ENCODE measurements at regions not wholly inside any gene's neighbourhood (a gene's known extent, or its start where the extent isn't known, plus 50 kb on each side); places are given as distances from the start of the nearest gene placed in this dataset.

- Histone ChIP-seq H3K27ac (ENCODE audit: low read depth in 1 of 3, low read length in 2 of 3) (no peak overlapping the region), H3K4me3 (ENCODE audit: low read depth in 1 of 3, low read length in 3 of 3) (no peak overlapping the region), H3K4me1 (ENCODE audit: control insufficient read depth in 3 of 3, insufficient read depth in 2 of 3, low read depth in 1 of 3, low read length in 2 of 3) (no peaks in the 10 kb centered on the region), H3K27me3 (ENCODE audit: control insufficient read depth in 3 of 3, insufficient read depth in 3 of 3, low read length in 3 of 3) (no peaks in the 10 kb centered on the region), H3K9me3 (ENCODE audit: control insufficient read depth in 2 of 2, insufficient read depth in 1 of 2, low read depth in 1 of 2, low read length in 1 of 2) (no peaks in the 10 kb centered on the region), H3K36me3 (ENCODE audit: control insufficient read depth in 3 of 3, insufficient read depth in 2 of 3, low read depth in 1 of 3, low read length in 3 of 3) (no peaks in the 10 kb centered on the region)
- no peak for FAIRE-seq
- WGBS, 3 donors: 67 to 81% (median 74%) methylated on average over 10 of the region's 10 CpGs
- no peak for DNase-seq
These were observed 299.7 kb downstream of the CDCA7 start for GRCh38 chr2:173654161-173654895.

GRCh38 chr2:173654896-173655265, 300.2 kb downstream of the CDCA7 start:
- no peaks in the 10 kb centered on the region for H3K9me3 ChIP-seq (ENCODE audit: control insufficient read depth in 2 of 2, insufficient read depth in 1 of 2, low read depth in 1 of 2, low read length in 1 of 2)
- no peaks in the 10 kb centered on the region for H3K27me3 ChIP-seq (ENCODE audit: control insufficient read depth in 3 of 3, insufficient read depth in 3 of 3, low read length in 3 of 3)
- WGBS, 3 donors: 84 to 95% (median 92%) methylated on average over 5 of the region's 5 CpGs
- no peak overlapping the region for H3K27ac ChIP-seq (ENCODE audit: low read depth in 1 of 3, low read length in 2 of 3)
- no peaks in the 10 kb centered on the region for H3K4me1 ChIP-seq (ENCODE audit: control insufficient read depth in 3 of 3, insufficient read depth in 2 of 3, low read depth in 1 of 3, low read length in 2 of 3)
- no peaks in the 10 kb centered on the region for H3K36me3 ChIP-seq (ENCODE audit: control insufficient read depth in 3 of 3, insufficient read depth in 2 of 3, low read depth in 1 of 3, low read length in 3 of 3)
- no peak for FAIRE-seq
- no peak overlapping the region for H3K4me3 ChIP-seq (ENCODE audit: low read depth in 1 of 3, low read length in 3 of 3)
- no peak for DNase-seq

GRCh38 chr2:173656086-173656485, 301.4 kb downstream of the CDCA7 start:
- H3K27ac ChIP-seq (ENCODE audit: low read depth in 1 of 3, low read length in 2 of 3): no peak overlapping the region
- H3K9me3 ChIP-seq (ENCODE audit: control insufficient read depth in 2 of 2, insufficient read depth in 1 of 2, low read depth in 1 of 2, low read length in 1 of 2): no peaks in the 10 kb centered on the region
- WGBS, 3 donors: 13 to 81% (median 32%) methylated on average over 1 of the region's 1 CpG
- DNase-seq: no peak
- H3K4me1 ChIP-seq (ENCODE audit: control insufficient read depth in 3 of 3, insufficient read depth in 2 of 3, low read depth in 1 of 3, low read length in 2 of 3): no peaks in the 10 kb centered on the region
- H3K27me3 ChIP-seq (ENCODE audit: control insufficient read depth in 3 of 3, insufficient read depth in 3 of 3, low read length in 3 of 3): no peaks in the 10 kb centered on the region
- no peaks in the 10 kb centered on the region for H3K36me3 ChIP-seq (ENCODE audit: control insufficient read depth in 3 of 3, insufficient read depth in 2 of 3, low read depth in 1 of 3, low read length in 3 of 3)
- no peak for FAIRE-seq
- H3K4me3 ChIP-seq (ENCODE audit: low read depth in 1 of 3, low read length in 3 of 3): no peak overlapping the region

- 77 to 87% (median 78%) methylated on average over 10 of the region's 10 CpGs for WGBS, 3 donors
- no peak overlapping the region for H3K27ac ChIP-seq (ENCODE audit: low read depth in 1 of 3, low read length in 2 of 3)
- FAIRE-seq: no peak
These were observed 303.5 kb downstream of the CDCA7 start for GRCh38 chr2:173657996-173658717.

GRCh38 chr2:173658946-173659371, 304.3 kb downstream of the CDCA7 start:
- Histone ChIP-seq H3K27ac (ENCODE audit: low read depth in 1 of 3, low read length in 2 of 3) (no peak overlapping the region), H3K27me3 (ENCODE audit: control insufficient read depth in 3 of 3, insufficient read depth in 3 of 3, low read length in 3 of 3) (peaks cover 0 to 3% (median 0%) of the 10 kb centered on the region in 3 donors), H3K4me1 (ENCODE audit: control insufficient read depth in 3 of 3, insufficient read depth in 2 of 3, low read depth in 1 of 3, low read length in 2 of 3) (no peaks in the 10 kb centered on the region), H3K9me3 (ENCODE audit: control insufficient read depth in 2 of 2, insufficient read depth in 1 of 2, low read depth in 1 of 2, low read length in 1 of 2) (peaks cover 0 to 3% of the 10 kb centered on the region in 2 donors), H3K4me3 (ENCODE audit: low read depth in 1 of 3, low read length in 3 of 3) (no peak overlapping the region), H3K36me3 (ENCODE audit: control insufficient read depth in 3 of 3, insufficient read depth in 2 of 3, low read depth in 1 of 3, low read length in 3 of 3) (no peaks in the 10 kb centered on the region)
- DNase-seq (no peak), FAIRE-seq (no peak)
- 69 to 74% (median 71%) methylated on average over 2 of the region's 2 CpGs for WGBS, 3 donors

More at GRCh38 chr2:173657996-173658717, 303.5 kb downstream of the CDCA7 start:
- no peak overlapping the region for H3K4me3 ChIP-seq (ENCODE audit: low read depth in 1 of 3, low read length in 3 of 3)
- no peaks in the 10 kb centered on the region for H3K36me3 ChIP-seq (ENCODE audit: control insufficient read depth in 3 of 3, insufficient read depth in 2 of 3, low read depth in 1 of 3, low read length in 3 of 3)
- H3K4me1 ChIP-seq (ENCODE audit: control insufficient read depth in 3 of 3, insufficient read depth in 2 of 3, low read depth in 1 of 3, low read length in 2 of 3): no peaks in the 10 kb centered on the region
- no peaks in the 10 kb centered on the region for H3K27me3 ChIP-seq (ENCODE audit: control insufficient read depth in 3 of 3, insufficient read depth in 3 of 3, low read length in 3 of 3)
- H3K9me3 ChIP-seq (ENCODE audit: control insufficient read depth in 2 of 2, insufficient read depth in 1 of 2, low read depth in 1 of 2, low read length in 1 of 2): peaks cover 0 to under 1% of the 10 kb centered on the region in 2 donors
- DNase-seq: no peak

GRCh38 chr2:173659509-173659908, 304.8 kb downstream of the CDCA7 start:
- no peaks in the 10 kb centered on the region for H3K4me1 ChIP-seq (ENCODE audit: control insufficient read depth in 3 of 3, insufficient read depth in 2 of 3, low read depth in 1 of 3, low read length in 2 of 3)
- H3K4me3 ChIP-seq (ENCODE audit: low read depth in 1 of 3, low read length in 3 of 3): no peak overlapping the region
- WGBS, 3 donors: 93 to 97% (median 94%) methylated on average over 8 of the region's 8 CpGs
- FAIRE-seq (no peak), DNase-seq (no peak)
- no peak overlapping the region for H3K27ac ChIP-seq (ENCODE audit: low read depth in 1 of 3, low read length in 2 of 3)
- H3K27me3 ChIP-seq (ENCODE audit: control insufficient read depth in 3 of 3, insufficient read depth in 3 of 3, low read length in 3 of 3): peaks cover 0 to 3% (median 0%) of the 10 kb centered on the region in 3 donors
- H3K36me3 ChIP-seq (ENCODE audit: control insufficient read depth in 3 of 3, insufficient read depth in 2 of 3, low read depth in 1 of 3, low read length in 3 of 3): no peaks in the 10 kb centered on the region
- peaks cover 0 to 3% of the 10 kb centered on the region in 2 donors for H3K9me3 ChIP-seq (ENCODE audit: control insufficient read depth in 2 of 2, insufficient read depth in 1 of 2, low read depth in 1 of 2, low read length in 1 of 2)

GRCh38 chr2:173661586-173661985, 303.6 kb downstream of the SP3 start:
- Histone ChIP-seq H3K4me1 (ENCODE audit: control insufficient read depth in 3 of 3, insufficient read depth in 2 of 3, low read depth in 1 of 3, low read length in 2 of 3) (no peaks in the 10 kb centered on the region), H3K36me3 (ENCODE audit: control insufficient read depth in 3 of 3, insufficient read depth in 2 of 3, low read depth in 1 of 3, low read length in 3 of 3) (no peaks in the 10 kb centered on the region), H3K27me3 (ENCODE audit: control insufficient read depth in 3 of 3, insufficient read depth in 3 of 3, low read length in 3 of 3) (peaks cover 0 to 3% (median 0%) of the 10 kb centered on the region in 3 donors), H3K9me3 (ENCODE audit: control insufficient read depth in 2 of 2, insufficient read depth in 1 of 2, low read depth in 1 of 2, low read length in 1 of 2) (peaks cover 0 to 3% of the 10 kb centered on the region in 2 donors), H3K4me3 (ENCODE audit: low read depth in 1 of 3, low read length in 3 of 3) (no peak overlapping the region), H3K27ac (ENCODE audit: low read depth in 1 of 3, low read length in 2 of 3) (no peak overlapping the region)
- WGBS, 3 donors: 73 to 85% (median 83%) methylated on average over 2 of the region's 2 CpGs
- FAIRE-seq (no peak), DNase-seq (no peak)

GRCh38 chr2:173663353-173663752, 301.8 kb downstream of the SP3 start:
- DNase-seq (no peak), FAIRE-seq (no peak)
- H3K9me3 ChIP-seq (ENCODE audit: control insufficient read depth in 2 of 2, insufficient read depth in 1 of 2, low read depth in 1 of 2, low read length in 1 of 2): peaks cover 0 to 3% of the 10 kb centered on the region in 2 donors
- H3K27me3 ChIP-seq (ENCODE audit: control insufficient read depth in 3 of 3, insufficient read depth in 3 of 3, low read length in 3 of 3): peaks cover 0 to 3% (median 0%) of the 10 kb centered on the region in 3 donors
- H3K36me3 ChIP-seq (ENCODE audit: control insufficient read depth in 3 of 3, insufficient read depth in 2 of 3, low read depth in 1 of 3, low read length in 3 of 3): no peaks in the 10 kb centered on the region
- whole genome bisulfite sequencing, 3 donors: 76 to 94% (median 89%) methylated on average over 4 of the region's 4 CpGs
- H3K4me1 ChIP-seq (ENCODE audit: control insufficient read depth in 3 of 3, insufficient read depth in 2 of 3, low read depth in 1 of 3, low read length in 2 of 3): no peaks in the 10 kb centered on the region
- no peak overlapping the region for H3K4me3 ChIP-seq (ENCODE audit: low read depth in 1 of 3, low read length in 3 of 3)
- H3K27ac ChIP-seq (ENCODE audit: low read depth in 1 of 3, low read length in 2 of 3): no peak overlapping the region

Measured in small intestine (tissue), 7 donors.